ENCODE measurements at regions not wholly inside any gene's neighbourhood (a gene's known extent, or its start where the extent isn't known, plus 50 kb on each side); places are given as distances from the start of the nearest gene placed in this dataset.

DNA sequence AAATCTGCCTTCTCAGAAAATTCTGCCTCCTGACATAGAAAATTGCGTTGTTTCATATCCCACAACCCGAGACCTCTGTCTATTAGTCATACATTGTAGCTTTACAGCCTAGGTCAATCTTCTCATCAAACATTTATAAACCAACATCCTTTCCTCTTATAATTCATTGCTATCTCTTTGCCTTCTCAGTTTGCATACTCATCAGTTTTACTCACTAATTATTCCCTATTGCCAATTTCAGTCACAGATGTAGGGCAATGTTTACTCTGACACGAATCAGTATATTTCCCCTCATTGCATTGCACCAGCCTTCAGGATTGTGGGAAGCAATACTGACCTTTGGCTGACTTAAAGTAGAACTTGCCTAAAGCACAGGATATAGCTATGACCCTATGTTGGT is 247.2 kb downstream of the CEMIP2 start:
- peaks cover 0 to 5% (median 0%) of the 10 kb centered on the region in 6 donors for H3K4me1 ChIP-seq
- H3K36me3 ChIP-seq: no peaks in the 10 kb centered on the region
- 54 to 70% (median 62%) methylated on average over 3 of the region's 3 CpGs for WGBS, 5 donors
- H3K27ac ChIP-seq: no peak overlapping the region
- no peak for DNase-seq
- TF ChIP-seq POLR2A (IDR thresholded peaks at IDR 0.05) (no peak), POLR2AphosphoS5 (IDR thresholded peaks at IDR 0.05) (no peak)
- TF ChIP-seq, protein P1, sequence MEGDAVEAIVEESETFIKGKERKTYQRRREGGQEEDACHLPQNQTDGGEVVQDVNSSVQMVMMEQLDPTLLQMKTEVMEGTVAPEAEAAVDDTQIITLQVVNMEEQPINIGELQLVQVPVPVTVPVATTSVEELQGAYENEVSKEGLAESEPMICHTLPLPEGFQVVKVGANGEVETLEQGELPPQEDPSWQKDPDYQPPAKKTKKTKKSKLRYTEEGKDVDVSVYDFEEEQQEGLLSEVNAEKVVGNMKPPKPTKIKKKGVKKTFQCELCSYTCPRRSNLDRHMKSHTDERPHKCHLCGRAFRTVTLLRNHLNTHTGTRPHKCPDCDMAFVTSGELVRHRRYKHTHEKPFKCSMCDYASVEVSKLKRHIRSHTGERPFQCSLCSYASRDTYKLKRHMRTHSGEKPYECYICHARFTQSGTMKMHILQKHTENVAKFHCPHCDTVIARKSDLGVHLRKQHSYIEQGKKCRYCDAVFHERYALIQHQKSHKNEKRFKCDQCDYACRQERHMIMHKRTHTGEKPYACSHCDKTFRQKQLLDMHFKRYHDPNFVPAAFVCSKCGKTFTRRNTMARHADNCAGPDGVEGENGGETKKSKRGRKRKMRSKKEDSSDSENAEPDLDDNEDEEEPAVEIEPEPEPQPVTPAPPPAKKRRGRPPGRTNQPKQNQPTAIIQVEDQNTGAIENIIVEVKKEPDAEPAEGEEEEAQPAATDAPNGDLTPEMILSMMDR (IDR thresholded peaks at IDR 0.05 in 8 of 11, conservative IDR thresholded peaks at IDR 0.05 in 3 of 11): no peak
- H3K4me3 ChIP-seq: no peak overlapping the region
- H3K9me3 ChIP-seq: no peaks in the 10 kb centered on the region
- intact Hi-C loops (cut with DNase I; ENCODE audit: low total_unique reads): no loop called here
- H3K27me3 ChIP-seq (replicated peaks in 1 of 7): no peaks in the 10 kb centered on the region

DNA sequence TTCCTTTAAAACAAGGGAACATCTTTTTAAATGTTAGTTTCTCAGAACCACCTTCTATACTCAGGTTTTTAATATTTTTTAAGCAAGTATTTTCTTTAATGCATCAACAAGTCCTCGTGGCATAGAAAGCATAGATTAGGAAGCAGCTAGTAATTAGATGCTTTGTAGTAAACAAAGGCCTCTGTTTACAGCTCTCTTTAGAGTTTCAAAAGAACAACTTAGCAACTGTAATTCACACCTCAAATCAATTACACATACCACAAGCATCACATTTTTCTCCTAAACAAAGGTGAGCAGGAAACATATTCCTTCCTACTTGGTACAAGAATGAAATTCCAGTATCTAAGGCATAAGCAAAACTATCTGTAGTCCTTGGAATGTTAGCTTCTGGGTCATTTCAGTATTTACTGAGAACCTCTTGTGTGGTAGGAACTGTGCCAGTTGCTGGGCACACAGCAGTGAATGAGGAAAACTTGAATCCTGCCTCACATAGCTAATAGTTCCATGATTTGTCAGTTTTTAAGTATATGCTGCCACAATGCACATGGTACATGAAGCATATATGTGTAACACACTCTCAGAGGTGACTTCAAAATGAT is 249.1 kb downstream of the CEMIP2 start:
- WGBS, 5 donors: 16 to 47% (median 31%) methylated on average over 1 of the region's 1 CpG
- DNase-seq: no peak
- H3K27me3 ChIP-seq (replicated peaks in 1 of 7): no peaks in the 10 kb centered on the region
- intact Hi-C loops (cut with DNase I; ENCODE audit: low total_unique reads): no loop called here
- no peak overlapping the region for H3K27ac ChIP-seq
- peaks cover 0 to 5% (median 0%) of the 10 kb centered on the region in 6 donors for H3K4me1 ChIP-seq
- no peak overlapping the region for H3K4me3 ChIP-seq
- H3K9me3 ChIP-seq: no peaks in the 10 kb centered on the region
- H3K36me3 ChIP-seq: no peaks in the 10 kb centered on the region
- TF ChIP-seq POLR2AphosphoS5 (IDR thresholded peaks at IDR 0.05) (no peak), POLR2A (IDR thresholded peaks at IDR 0.05) (no peak)
- TF ChIP-seq, protein P1 (IDR thresholded peaks at IDR 0.05 in 8 of 11, conservative IDR thresholded peaks at IDR 0.05 in 3 of 11): no peak

DNA sequence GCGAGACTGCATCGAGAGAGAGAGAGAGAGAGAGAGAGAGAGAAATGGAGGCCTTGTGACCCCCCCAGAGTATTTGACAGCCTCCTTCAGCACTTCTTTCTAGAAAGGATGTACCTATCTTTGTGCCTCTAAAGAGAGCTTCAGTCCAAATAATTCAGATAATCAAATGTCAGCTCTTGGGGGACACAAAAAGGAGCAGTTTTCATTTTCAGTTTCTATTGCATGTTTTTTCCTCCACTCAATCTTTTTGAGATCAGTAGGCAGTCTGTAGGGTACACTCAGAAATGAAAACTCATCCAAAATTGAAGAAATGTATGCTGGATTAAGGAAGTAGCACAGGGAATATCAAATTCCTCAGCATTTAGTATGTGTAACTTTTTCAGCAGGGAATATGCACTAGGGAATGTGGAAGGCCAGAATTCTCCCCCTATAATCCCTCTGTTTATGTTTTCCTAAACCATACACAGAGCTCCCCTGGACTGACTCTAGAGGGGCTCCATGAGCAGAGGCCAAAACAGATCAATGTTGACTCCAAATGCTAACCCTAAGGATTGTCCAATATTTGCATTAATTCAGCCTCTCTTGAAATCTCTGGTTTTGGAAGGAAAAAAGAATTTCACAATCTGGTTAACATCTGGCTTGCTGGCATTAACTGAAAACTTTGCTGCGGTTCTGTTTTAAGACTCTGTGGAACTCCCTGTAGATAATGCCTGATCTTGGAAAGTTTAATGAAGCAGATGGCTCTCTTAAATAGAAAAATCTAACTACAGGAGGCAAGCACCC is 250.1 kb downstream of the CEMIP2 start:
- Histone ChIP-seq H3K27me3 (replicated peaks in 1 of 7) (no peaks in the 10 kb centered on the region), H3K9me3 (no peaks in the 10 kb centered on the region), H3K36me3 (no peaks in the 10 kb centered on the region), H3K4me3 (no peak overlapping the region), H3K27ac (no peak overlapping the region), H3K4me1 (peaks cover 0 to 5% (median 0%) of the 10 kb centered on the region in 6 donors)
- TF ChIP-seq, protein P1 (IDR thresholded peaks at IDR 0.05 in 8 of 11, conservative IDR thresholded peaks at IDR 0.05 in 3 of 11): no peak
- no peak for TF ChIP-seq POLR2A (IDR thresholded peaks at IDR 0.05)
- 77 to 89% (median 78%) methylated on average over 3 of the region's 3 CpGs for WGBS, 5 donors
- intact Hi-C loops (cut with DNase I; ENCODE audit: low total_unique reads): no loop called here
- no peak for DNase-seq

DNA sequence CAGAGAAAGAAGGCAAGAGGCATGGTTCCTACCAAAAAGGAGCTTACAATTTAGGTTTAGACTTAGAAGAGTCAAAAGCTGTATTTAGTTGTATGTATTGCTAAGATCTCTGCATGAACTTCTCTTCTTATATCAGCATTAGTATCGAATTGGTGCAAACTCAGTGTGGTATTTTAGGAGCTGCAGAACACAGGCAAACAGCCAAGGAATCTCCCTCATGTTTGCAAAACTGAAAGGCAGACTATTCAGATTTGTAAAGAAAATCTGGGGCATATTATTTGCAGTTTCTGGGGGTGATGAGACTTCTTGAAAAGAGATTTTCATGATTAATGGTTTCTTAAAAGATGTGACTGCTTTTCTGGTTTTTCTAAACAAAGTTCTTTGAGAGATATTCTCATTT is 252.7 kb downstream of the CEMIP2 start:
- H3K27ac ChIP-seq: no peak overlapping the region
- H3K9me3 ChIP-seq: no peaks in the 10 kb centered on the region
- H3K4me3 ChIP-seq: no peak overlapping the region
- H3K36me3 ChIP-seq: no peaks in the 10 kb centered on the region
- WGBS, 5 donors: 31 to 75% (median 56%) methylated on average over 1 of the region's 1 CpG
- peaks cover 0 to 5% (median 0%) of the 10 kb centered on the region in 6 donors for H3K4me1 ChIP-seq
- DNase-seq: no peak
- no peaks in the 10 kb centered on the region for H3K27me3 ChIP-seq (replicated peaks in 1 of 7)
- TF ChIP-seq POLR2A (IDR thresholded peaks at IDR 0.05): no peak
- TF ChIP-seq, protein P1 (IDR thresholded peaks at IDR 0.05 in 8 of 11, conservative IDR thresholded peaks at IDR 0.05 in 3 of 11): no peak
- TF ChIP-seq POLR2AphosphoS5 (IDR thresholded peaks at IDR 0.05): no peak
- intact Hi-C loops (cut with DNase I; ENCODE audit: low total_unique reads): no loop called here
